ENCODE measurements at regions not wholly inside any gene's neighbourhood (a gene's known extent, or its start where the extent isn't known, plus 50 kb on each side); places are given as distances from the start of the nearest gene placed in this dataset.

- Histone ChIP-seq H4K20me1 (ENCODE audit: control insufficient read depth, insufficient read depth, low read depth, low read length) (no peaks in the 10 kb centered on the region), H3K79me2 (ENCODE audit: control insufficient read depth, low read length) (no peaks in the 10 kb centered on the region), H3K4me2 (ENCODE audit: low read length) (no peak overlapping the region), H3K36me3 (ENCODE audit: control insufficient read depth, low read length) (no peaks in the 10 kb centered on the region), H3K4me1 (ENCODE audit: control insufficient read depth, low read length) (no peaks in the 10 kb centered on the region), H3K9me3 (ENCODE audit: control insufficient read depth, insufficient read depth, low read length) (no peaks in the 10 kb centered on the region), H3K4me3 (ENCODE audit: low read length) (no peak overlapping the region), H3F3A (ENCODE audit: control insufficient read depth, insufficient read depth) (no peaks in the 10 kb centered on the region), H3K27ac (ENCODE audit: low read depth, low read length) (no peak overlapping the region), H3K27me3 (ENCODE audit: control insufficient read depth, low read length) (no peaks in the 10 kb centered on the region), H3K9me2 (replicated peaks; ENCODE audit: control insufficient read depth, low read length) (no peaks in the 10 kb centered on the region)
- no peak for TF ChIP-seq EZH2phosphoT487 (IDR thresholded peaks at IDR 0.05; ENCODE audit: borderline replicate concordance, low read length)
- no peak for TF ChIP-seq CTCF (IDR thresholded peaks at IDR 0.05; ENCODE audit: low read depth, low read length, poor library complexity, severe bottlenecking)
Measured at GRCh38 chr7:13578294-13578693, 411.2 kb downstream of the ETV1 start.

- no peaks in the 10 kb centered on the region for H3K4me1 ChIP-seq (ENCODE audit: control insufficient read depth, low read length)
- H3K9me2 ChIP-seq (replicated peaks; ENCODE audit: control insufficient read depth, low read length): no peaks in the 10 kb centered on the region
- H3K79me2 ChIP-seq (ENCODE audit: control insufficient read depth, low read length): no peaks in the 10 kb centered on the region
- H3K9me3 ChIP-seq (ENCODE audit: control insufficient read depth, insufficient read depth, low read length): no peaks in the 10 kb centered on the region
- H3F3A ChIP-seq (ENCODE audit: control insufficient read depth, insufficient read depth): no peaks in the 10 kb centered on the region
- no peak overlapping the region for H3K4me3 ChIP-seq (ENCODE audit: low read length)
- H3K27ac ChIP-seq (ENCODE audit: low read depth, low read length): no peak overlapping the region
- no peaks in the 10 kb centered on the region for H4K20me1 ChIP-seq (ENCODE audit: control insufficient read depth, insufficient read depth, low read depth, low read length)
- H3K4me2 ChIP-seq (ENCODE audit: low read length): no peak overlapping the region
- H3K36me3 ChIP-seq (ENCODE audit: control insufficient read depth, low read length): no peaks in the 10 kb centered on the region
- no peak for TF ChIP-seq CTCF (IDR thresholded peaks at IDR 0.05; ENCODE audit: low read depth, low read length, poor library complexity, severe bottlenecking)
- TF ChIP-seq EZH2phosphoT487 (IDR thresholded peaks at IDR 0.05; ENCODE audit: borderline replicate concordance, low read length): no peak
- H3K27me3 ChIP-seq (ENCODE audit: control insufficient read depth, low read length): no peaks in the 10 kb centered on the region
Measured at GRCh38 chr7:13581097-13581496, 408.4 kb downstream of the ETV1 start.

- Histone ChIP-seq H3K4me3 (ENCODE audit: low read length) (no peak overlapping the region), H3K9me3 (ENCODE audit: control insufficient read depth, insufficient read depth, low read length) (peaks cover 10% of the 10 kb centered on the region; the same call in 1 of the 2 replicates), H3K27me3 (ENCODE audit: control insufficient read depth, low read length) (no peaks in the 10 kb centered on the region), H3K9me2 (replicated peaks; ENCODE audit: control insufficient read depth, low read length) (no peaks in the 10 kb centered on the region), H3K36me3 (ENCODE audit: control insufficient read depth, low read length) (no peaks in the 10 kb centered on the region), H3F3A (ENCODE audit: control insufficient read depth, insufficient read depth) (no peaks in the 10 kb centered on the region), H3K79me2 (ENCODE audit: control insufficient read depth, low read length) (no peaks in the 10 kb centered on the region), H3K4me1 (ENCODE audit: control insufficient read depth, low read length) (no peaks in the 10 kb centered on the region), H4K20me1 (ENCODE audit: control insufficient read depth, insufficient read depth, low read depth, low read length) (no peaks in the 10 kb centered on the region), H3K27ac (ENCODE audit: low read depth, low read length) (no peak overlapping the region), H3K4me2 (ENCODE audit: low read length) (no peak overlapping the region)
- no peak for TF ChIP-seq CTCF (IDR thresholded peaks at IDR 0.05; ENCODE audit: low read depth, low read length, poor library complexity, severe bottlenecking)
- no peak for TF ChIP-seq EZH2phosphoT487 (IDR thresholded peaks at IDR 0.05; ENCODE audit: borderline replicate concordance, low read length)
Measured at GRCh38 chr7:13593854-13594253, 395.6 kb downstream of the ETV1 start.

- Histone ChIP-seq H3F3A (ENCODE audit: control insufficient read depth, insufficient read depth) (no peaks in the 10 kb centered on the region), H3K36me3 (ENCODE audit: control insufficient read depth, low read length) (no peaks in the 10 kb centered on the region), H4K20me1 (ENCODE audit: control insufficient read depth, insufficient read depth, low read depth, low read length) (no peaks in the 10 kb centered on the region), H3K27ac (ENCODE audit: low read depth, low read length) (no peak overlapping the region), H3K4me1 (ENCODE audit: control insufficient read depth, low read length) (no peaks in the 10 kb centered on the region), H3K4me3 (ENCODE audit: low read length) (no peak overlapping the region), H3K79me2 (ENCODE audit: control insufficient read depth, low read length) (no peaks in the 10 kb centered on the region), H3K4me2 (ENCODE audit: low read length) (no peak overlapping the region), H3K9me3 (ENCODE audit: control insufficient read depth, insufficient read depth, low read length) (no peaks in the 10 kb centered on the region), H3K27me3 (ENCODE audit: control insufficient read depth, low read length) (no peaks in the 10 kb centered on the region), H3K9me2 (replicated peaks; ENCODE audit: control insufficient read depth, low read length) (no peaks in the 10 kb centered on the region)
- no peak for TF ChIP-seq CTCF (IDR thresholded peaks at IDR 0.05; ENCODE audit: low read depth, low read length, poor library complexity, severe bottlenecking)
- no peak for TF ChIP-seq EZH2phosphoT487 (IDR thresholded peaks at IDR 0.05; ENCODE audit: borderline replicate concordance, low read length)
Measured at GRCh38 chr7:13602036-13602435, 387.4 kb downstream of the ETV1 start.

Data from DOHH2 (cell line).